Natural killer cell treated with Interleukin-12 subunit alpha and Interleukin-12 subunit beta and Interleukin-15 and Interleukin-18, amount 100 ng/mL, for 72 hours (primary cell): ENCODE measurements at regions not wholly inside any gene's neighbourhood (a gene's known extent, or its start where the extent isn't known, plus 50 kb on each side); places are given as distances from the start of the nearest gene placed in this dataset.
"Not testable (repeated sequence)": the region's sequence is repeated elsewhere in the genome, so short reads cannot be mapped to it uniquely, and the experiment has no call there.

Experiments
- ATAC-seq, 2 donors: fragments of 150-1000 bp; cut with Tn5 transposase in 1 of 2; sonication (Bioruptor Pico), chemical (Tn5 transposase) in 1 of 2; 2 replicates each; pipeline ENCODE4 v1.10.0; 2021
- DNase-seq: peaks from one replicate; pipeline ENCODE4 v3.0.0; 2022; ENCODE audit warnings: low spot score
- H3K27ac Mint-ChIP-seq, 2 donors: 1 replicate in 1 of 2; 2 replicates in 1 of 2; pipeline ENCODE4 v1.8.0; 2022; ENCODE audit warnings: mixed read lengths in 2 of 2, mild to moderate bottlenecking in 1 of 2, moderate library complexity in 1 of 2
- H3K27me3 Mint-ChIP-seq, 2 donors: 1 replicate in 1 of 2; 2 replicates in 1 of 2; pipeline ENCODE4 v1.8.0; 2022; ENCODE audit warnings: mixed read lengths in 2 of 2
- H3K36me3 Mint-ChIP-seq: one replicate; pipeline ENCODE4 v1.8.0; 2022; ENCODE audit warnings: mixed read lengths
- H3K4me1 Mint-ChIP-seq, 2 donors: 1 replicate in 1 of 2; 2 replicates in 1 of 2; pipeline ENCODE4 v1.8.0; 2022; ENCODE audit warnings: low read depth in 2 of 2, mixed read lengths in 2 of 2, mild to moderate bottlenecking in 1 of 2
- H3K4me3 Mint-ChIP-seq: one replicate; pipeline ENCODE4 v1.8.0; 2022; ENCODE audit warnings: mixed read lengths
- H3K9me3 Mint-ChIP-seq: 2 replicates; pipeline ENCODE4 v1.8.0; 2022; ENCODE audit warnings: mixed read lengths

- peaks cover 0 to 9% of the 10 kb centered on the region in 2 donors for H3K27me3 Mint-ChIP-seq
- no peak for ATAC-seq
- H3K27ac Mint-ChIP-seq = no peak overlapping the region
- no peaks in the 10 kb centered on the region for H3K9me3 Mint-ChIP-seq
- H3K36me3 Mint-ChIP-seq = no peaks in the 10 kb centered on the region
- DNase-seq = no peak
- H3K4me1 Mint-ChIP-seq = peaks cover 0 to 3% of the 10 kb centered on the region in 2 donors
- H3K4me3 Mint-ChIP-seq = no peak overlapping the region
Measured at GRCh38 chr3:194189243-194189791, 53.4 kb downstream of the HES1 start.

GRCh38 chr3:194191850-194192249 lies 55.9 kb downstream of the HES1 start:
- not testable (repeated sequence) for DNase-seq, H3K27ac Mint-ChIP-seq, H3K9me3 Mint-ChIP-seq, H3K4me3 Mint-ChIP-seq, H3K4me1 Mint-ChIP-seq, ATAC-seq, H3K36me3 Mint-ChIP-seq
- H3K27me3 Mint-ChIP-seq = peaks cover 2 to 15% of the 10 kb centered on the region in 2 donors

GRCh38 chr3:194194051-194194756 lies 58.3 kb downstream of the HES1 start:
- H3K4me1 Mint-ChIP-seq = peaks cover 3 to 4% of the 10 kb centered on the region in 2 donors
- no peaks in the 10 kb centered on the region for H3K36me3 Mint-ChIP-seq
- ATAC-seq (no peak), DNase-seq (no peak)
- H3K4me3 Mint-ChIP-seq = no peak overlapping the region
- no peak overlapping the region for H3K27ac Mint-ChIP-seq
- H3K27me3 Mint-ChIP-seq = peaks cover 21 to 25% of the 10 kb centered on the region in 2 donors
- H3K9me3 Mint-ChIP-seq = no peaks in the 10 kb centered on the region

GRCh38 chr3:194194757-194195085 lies 58.8 kb downstream of the HES1 start:
- Mint-ChIP-seq H3K27ac (no peak overlapping the region), H3K27me3 (peaks cover 24 to 29% of the 10 kb centered on the region in 2 donors), H3K4me1 (peaks cover 3 to 4% of the 10 kb centered on the region in 2 donors), H3K4me3 (no peak overlapping the region), H3K36me3 (no peaks in the 10 kb centered on the region), H3K9me3 (no peaks in the 10 kb centered on the region)
- DNase-seq (no peak), ATAC-seq (no peak)

GRCh38 chr3:194195611-194196010 lies 59.7 kb downstream of the HES1 start:
- peaks cover 3 to 4% of the 10 kb centered on the region in 2 donors for H3K4me1 Mint-ChIP-seq
- no peak overlapping the region for H3K4me3 Mint-ChIP-seq
- ATAC-seq (no peak), DNase-seq (no peak)
- no peaks in the 10 kb centered on the region for H3K9me3 Mint-ChIP-seq
- H3K27ac Mint-ChIP-seq = no peak overlapping the region
- peaks cover 29 to 38% of the 10 kb centered on the region in 2 donors for H3K27me3 Mint-ChIP-seq
- no peaks in the 10 kb centered on the region for H3K36me3 Mint-ChIP-seq

- Mint-ChIP-seq H3K4me3 (no peak overlapping the region), H3K36me3 (no peaks in the 10 kb centered on the region), H3K27me3 (peaks cover 29 to 41% of the 10 kb centered on the region in 2 donors), H3K4me1 (peaks cover 3 to 4% of the 10 kb centered on the region in 2 donors), H3K27ac (no peak overlapping the region), H3K9me3 (no peaks in the 10 kb centered on the region)
- no peak for DNase-seq
- ATAC-seq = no peak
Measured at GRCh38 chr3:194196876-194197275, 60.9 kb downstream of the HES1 start.

- Mint-ChIP-seq H3K27ac (no peak overlapping the region), H3K4me1 (peaks cover 3 to 4% of the 10 kb centered on the region in 2 donors), H3K36me3 (peaks cover under 1% of the 10 kb centered on the region), H3K27me3 (peaks cover 30 to 45% of the 10 kb centered on the region in 2 donors), H3K9me3 (no peaks in the 10 kb centered on the region), H3K4me3 (no peak overlapping the region)
- DNase-seq (no peak), ATAC-seq (no peak)
Measured at GRCh38 chr3:194197396-194197960, 61.5 kb downstream of the HES1 start.

GRCh38 chr3:194197981-194198695 lies 62.2 kb downstream of the HES1 start:
- no peak for DNase-seq
- H3K4me1 Mint-ChIP-seq = peaks cover 3 to 4% of the 10 kb centered on the region in 2 donors
- H3K9me3 Mint-ChIP-seq = no peaks in the 10 kb centered on the region
- ATAC-seq = no peak
- no peak overlapping the region for H3K27ac Mint-ChIP-seq
- H3K4me3 Mint-ChIP-seq = no peak overlapping the region
- peaks cover 6% of the 10 kb centered on the region for H3K36me3 Mint-ChIP-seq
- H3K27me3 Mint-ChIP-seq = peaks cover 35 to 52% of the 10 kb centered on the region in 2 donors

GRCh38 chr3:194198938-194199337 lies 63.0 kb downstream of the HES1 start:
- Mint-ChIP-seq H3K27me3 (peaks cover 39 to 59% of the 10 kb centered on the region in 2 donors), H3K27ac (no peak overlapping the region)
- ATAC-seq = no peak

GRCh38 chr3:194200422-194201081 lies 64.6 kb downstream of the HES1 start:
- peaks cover 6 to 9% of the 10 kb centered on the region in 2 donors for H3K4me1 Mint-ChIP-seq
- peaks cover 40 to 70% of the 10 kb centered on the region in 2 donors for H3K27me3 Mint-ChIP-seq
- DNase-seq (no peak), ATAC-seq (no peak)
- H3K36me3 Mint-ChIP-seq = peaks cover 6% of the 10 kb centered on the region
- H3K9me3 Mint-ChIP-seq = no peaks in the 10 kb centered on the region
- no peak overlapping the region for H3K4me3 Mint-ChIP-seq
- no peak overlapping the region for H3K27ac Mint-ChIP-seq

More at GRCh38 chr3:194198938-194199337, 63.0 kb downstream of the HES1 start:
- peaks cover 6% of the 10 kb centered on the region for H3K36me3 Mint-ChIP-seq
- DNase-seq = no peak
- peaks cover 9% of the 10 kb centered on the region in 2 donors for H3K4me1 Mint-ChIP-seq
- H3K9me3 Mint-ChIP-seq = no peaks in the 10 kb centered on the region
- no peak overlapping the region for H3K4me3 Mint-ChIP-seq

- ATAC-seq = no peak
- no peak for DNase-seq
- Mint-ChIP-seq H3K36me3 (peaks cover 6% of the 10 kb centered on the region), H3K9me3 (no peaks in the 10 kb centered on the region), H3K27me3 (peaks cover 43 to 80% of the 10 kb centered on the region in 2 donors), H3K4me3 (no peak overlapping the region), H3K4me1 (peaks cover 6 to 9% of the 10 kb centered on the region in 2 donors), H3K27ac (no peak overlapping the region)
Measured at GRCh38 chr3:194201953-194202666, 66.2 kb downstream of the HES1 start.

GRCh38 chr3:194203482-194204041 lies 67.6 kb downstream of the HES1 start:
- ATAC-seq (no peak), DNase-seq (no peak)
- H3K4me1 Mint-ChIP-seq = peaks cover 6 to 9% of the 10 kb centered on the region in 2 donors
- H3K4me3 Mint-ChIP-seq = peak overlapping the region; percentile 63
- H3K9me3 Mint-ChIP-seq = no peaks in the 10 kb centered on the region
- peaks cover 6% of the 10 kb centered on the region for H3K36me3 Mint-ChIP-seq
- peaks cover 41 to 70% of the 10 kb centered on the region in 2 donors for H3K27me3 Mint-ChIP-seq
- H3K27ac Mint-ChIP-seq = no peak overlapping the region
